CD14-positive monocyte (primary cell): ENCODE measurements at regions not wholly inside any gene's neighbourhood (a gene's known extent, or its start where the extent isn't known, plus 50 kb on each side); places are given as distances from the start of the nearest gene placed in this dataset.

ENCODE experiments used
- DNase-seq, 3 donors: peaks; one replicate each; pipeline ENCODE4 v3.0.0-alpha.2; 2011 to 2022
- H2AFZ ChIP-seq: 2 replicates; pipeline ENCODE4 v1.6.0; 2012; ENCODE audit warnings: mild to moderate bottlenecking, low read depth, low read length, inconsistent platforms; ENCODE audit not compliant: insufficient read depth, poor library complexity, severe bottlenecking
- H3K27ac ChIP-seq, 2 donors: 1 replicate in 1 of 2; 2 replicates in 1 of 2; pipeline ENCODE4 v1.5.1; 2012 to 2013; ENCODE audit warnings: low read length in 2 of 2, control low read depth in 1 of 2, inconsistent platforms in 1 of 2, low read depth in 1 of 2, mild to moderate bottlenecking in 1 of 2
- H3K27me3 ChIP-seq, 2 donors: one replicate each; pipeline versions ENCODE4 v1.6.0 to v1.6.1; 2011 to 2013; ENCODE audit warnings: low read length in 2 of 2; ENCODE audit not compliant: control insufficient read depth in 2 of 2, insufficient read depth in 2 of 2
- H3K36me3 ChIP-seq, 2 donors: replicated peaks in 1 of 2; 1 replicate in 1 of 2; 2 replicates in 1 of 2; pipeline versions ENCODE4 v1.5.1 to v1.6.1; 2012 to 2013; ENCODE audit warnings: low read length in 2 of 2, control low read depth in 1 of 2, inconsistent platforms in 1 of 2, mild to moderate bottlenecking in 1 of 2; ENCODE audit not compliant: insufficient read depth in 2 of 2, control insufficient read depth in 1 of 2
- H3K4me1 ChIP-seq, 2 donors: 1 replicate in 1 of 2; 2 replicates in 1 of 2; pipeline versions ENCODE4 v1.5.1 to v1.6.1; 2012 to 2013; ENCODE audit warnings: low read length in 2 of 2, control low read depth in 1 of 2, inconsistent platforms in 1 of 2, mild to moderate bottlenecking in 1 of 2, moderate library complexity in 1 of 2; ENCODE audit not compliant: insufficient read depth in 2 of 2, control insufficient read depth in 1 of 2
- H3K4me2 ChIP-seq: replicated peaks from 2 replicates; pipeline ENCODE3; 2012; ENCODE audit warnings: low read length, moderate library complexity, mild to moderate bottlenecking; ENCODE audit not compliant: poor library complexity, severe bottlenecking; ENCODE audit errors: extremely low read depth
- H3K4me3 ChIP-seq, 3 experiments: fragments of 200-600 bp in 1 of 3; sonication (generic) in 1 of 3; replicated peaks in 1 of 3; 1 replicate in 2 of 3; 2 replicates in 1 of 3; pipeline ENCODE4 v1.5.1; 2011 to 2013; ENCODE audit warnings: low read length in 3 of 3, mild to moderate bottlenecking in 3 of 3, control low read depth in 2 of 3, low read depth in 2 of 3, inconsistent platforms in 1 of 3, moderate library complexity in 1 of 3
- H3K79me2 ChIP-seq: 2 replicates; pipeline ENCODE4 v1.6.0; 2012; ENCODE audit warnings: mild to moderate bottlenecking, control low read depth, inconsistent platforms, low read length, moderate library complexity; ENCODE audit not compliant: insufficient read depth
- H3K9ac ChIP-seq: 2 replicates; pipeline ENCODE4 v1.6.0; 2017; ENCODE audit warnings: low read length, mild to moderate bottlenecking; ENCODE audit not compliant: insufficient read depth, poor library complexity, severe bottlenecking
- H3K9me3 ChIP-seq, 2 donors: replicated peaks in 1 of 2; 1 replicate in 1 of 2; 2 replicates in 1 of 2; pipeline versions ENCODE4 v1.5.1 to v1.6.1; 2012 to 2013; ENCODE audit warnings: low read length in 2 of 2, control low read depth in 1 of 2; ENCODE audit not compliant: control insufficient read depth in 1 of 2, insufficient read depth in 1 of 2
- H4K20me1 ChIP-seq: 2 replicates; pipeline ENCODE4 v1.6.0; 2012; ENCODE audit warnings: mild to moderate bottlenecking, low read length, control low read depth, moderate library complexity; ENCODE audit not compliant: insufficient read depth
- H3K27ac Mint-ChIP-seq, 7 donors: one replicate each; pipeline ENCODE4 v1.8.0; 2020; ENCODE audit warnings: mild to moderate bottlenecking in 7 of 7, mixed read lengths in 7 of 7, moderate library complexity in 6 of 7, inconsistent platforms in 2 of 7
- H3K27me3 Mint-ChIP-seq, 3 donors: one replicate each; pipeline ENCODE4 v1.8.0; 2021 to 2022; ENCODE audit warnings: low read depth in 3 of 3, mild to moderate bottlenecking in 3 of 3, mixed read lengths in 3 of 3, moderate library complexity in 3 of 3, inconsistent platforms in 1 of 3
- H3K36me3 Mint-ChIP-seq, 2 donors: one replicate each; pipeline ENCODE4 v1.8.0; 2020; ENCODE audit warnings: mixed read lengths in 2 of 2, inconsistent platforms in 1 of 2, mild to moderate bottlenecking in 1 of 2
- H3K4me1 Mint-ChIP-seq: one replicate; pipeline ENCODE4 v1.8.0; 2020; ENCODE audit warnings: mild to moderate bottlenecking, mixed read lengths
- H3K4me3 Mint-ChIP-seq, 2 donors: one replicate each; pipeline ENCODE4 v1.8.0; 2020; ENCODE audit warnings: mild to moderate bottlenecking in 2 of 2, mixed read lengths in 2 of 2, moderate library complexity in 1 of 2
- H3K9me3 Mint-ChIP-seq, 7 donors: one replicate each; pipeline ENCODE4 v1.8.0; 2020 to 2022; ENCODE audit warnings: mixed read lengths in 7 of 7, mild to moderate bottlenecking in 6 of 7, moderate library complexity in 6 of 7, inconsistent platforms in 2 of 7
- CTCF ChIP-seq: fragments of 200-600 bp; IDR thresholded peaks from one replicate; pipeline ENCODE4 v1.8.0; 2022; ENCODE audit warnings: antibody characterized with exemption, mild to moderate bottlenecking
- WGBS: methylation state at CpG from one replicate; pipeline ENCODE4 v1.1.5; 2013; ENCODE audit warnings: missing lambda C conversion rate; ENCODE audit not compliant: insufficient coverage; 5-methylcytosine and 5-hydroxymethylcytosine counted together
- intact Hi-C, 2 donors: fragments of 100-400 bp; cut with micrococcal nuclease; formaldehyde crosslinking; loops; one replicate each; pipeline versions ENCODE4 v1.15.0 to v1.15.1; 2023

GRCh38 chr3:146975032-146975431 lies 369.9 kb upstream of the PLSCR5 start:
- Histone ChIP-seq H3K79me2 (no peaks in the 10 kb centered on the region), H3K4me1 (no peaks in the 10 kb centered on the region), H3K9ac (no peak overlapping the region), H3K27ac (no peak overlapping the region), H3K4me2 (no peak overlapping the region), H2AFZ (no peak overlapping the region), H3K36me3 (no peaks in the 10 kb centered on the region), H3K27me3 (no peaks in the 10 kb centered on the region), H4K20me1 (no peaks in the 10 kb centered on the region), H3K9me3 (peaks cover 0 to 3% of the 10 kb centered on the region in 2 donors), H3K4me3 (no peak overlapping the region)
- TF ChIP-seq CTCF = no peak
- intact Hi-C loops = no loop called here
- no peak overlapping the region for H3K4me3 Mint-ChIP-seq
- no peak for DNase-seq
- no peak overlapping the region for H3K27ac Mint-ChIP-seq
- H3K4me1 Mint-ChIP-seq = no peaks in the 10 kb centered on the region
- H3K27me3 Mint-ChIP-seq = no peaks in the 10 kb centered on the region
- no peaks in the 10 kb centered on the region for H3K36me3 Mint-ChIP-seq
- no CpG with 5 or more reads among the region's 1 CpG for WGBS
- H3K9me3 Mint-ChIP-seq = peaks cover 0 to 4% (median 2%) of the 10 kb centered on the region in 7 donors

- Histone ChIP-seq H4K20me1 (no peaks in the 10 kb centered on the region), H3K4me1 (no peaks in the 10 kb centered on the region), H3K27ac (no peak overlapping the region), H3K4me3 (no peak overlapping the region), H3K36me3 (no peaks in the 10 kb centered on the region), H3K9ac (no peak overlapping the region), H3K9me3 (peaks cover 0 to 8% of the 10 kb centered on the region in 2 donors), H3K79me2 (no peaks in the 10 kb centered on the region), H2AFZ (no peak overlapping the region), H3K4me2 (no peak overlapping the region), H3K27me3 (no peaks in the 10 kb centered on the region)
- Mint-ChIP-seq H3K4me1 (no peaks in the 10 kb centered on the region), H3K27ac (no peak overlapping the region), H3K27me3 (no peaks in the 10 kb centered on the region), H3K36me3 (no peaks in the 10 kb centered on the region), H3K4me3 (no peak overlapping the region), H3K9me3 (peaks cover 0 to 5% (median 2%) of the 10 kb centered on the region in 7 donors)
- intact Hi-C loops = no loop called here
- no peak for TF ChIP-seq CTCF
- DNase-seq = no peak
- WGBS = no CpG with 5 or more reads among the region's 4 CpGs
These were observed 368.9 kb upstream of the PLSCR5 start for GRCh38 chr3:146974001-146974400.
